ENCODE measurements at regions not wholly inside any gene's neighbourhood (a gene's known extent, or its start where the extent isn't known, plus 50 kb on each side); places are given as distances from the start of the nearest gene placed in this dataset.
"Not testable (repeated sequence)": the region's sequence is repeated elsewhere in the genome, so short reads cannot be mapped to it uniquely, and the experiment has no call there.

DNA sequence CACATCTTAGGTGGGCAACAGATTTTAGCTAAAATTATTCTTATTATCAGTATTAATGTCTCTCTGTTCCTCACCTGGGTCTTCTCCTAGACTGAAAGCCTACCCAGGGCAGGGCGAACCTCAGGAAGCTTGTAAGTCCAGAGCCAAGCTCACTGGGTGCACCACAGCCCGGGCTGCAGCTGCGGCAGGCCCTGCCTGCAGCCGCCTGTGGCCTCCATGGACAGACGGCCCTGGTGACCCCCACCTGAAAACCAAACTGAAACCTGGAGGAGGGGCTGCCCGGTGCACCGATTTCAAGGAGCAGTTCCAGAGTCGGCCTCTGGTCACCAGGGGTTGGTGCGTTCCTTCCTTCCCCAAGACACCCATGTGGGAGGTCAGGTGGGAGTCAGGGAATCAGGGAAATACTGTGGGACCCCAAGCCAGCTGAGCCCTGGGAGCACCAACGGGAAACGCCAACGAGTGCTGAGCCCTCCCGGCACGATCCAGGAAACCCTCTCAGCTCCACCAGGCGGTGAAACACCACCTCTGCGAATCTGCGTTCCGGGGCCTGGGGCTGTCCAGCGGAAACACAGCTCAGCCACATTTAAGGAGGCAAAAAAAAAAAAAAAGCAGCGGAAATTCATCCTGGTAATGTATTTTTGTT is 68.6 kb upstream of the PPP1R26 start:
- Histone ChIP-seq H3K9me3 (no peaks in the 10 kb centered on the region), H3K27me3 (peaks cover 0 to 13% of the 10 kb centered on the region in 2 donors), H3K4me3 (no peak overlapping the region), H3K36me3 (no peaks in the 10 kb centered on the region), H3K4me1 (no peaks in the 10 kb centered on the region), H3K27ac (no peak overlapping the region)
- DNase-seq (ENCODE audit: low spot score in 2 of 2), result no peak
- intact Hi-C loops (cut with DNase I; ENCODE audit: low total_unique reads), result loop anchor here (10.0 kb wide), 1 partner anchor 636 kb away; no protein-coding TSS in a partner anchor
- TF ChIP-seq POLR2AphosphoS5 (IDR thresholded peaks at IDR 0.05) (no peak), POLR2A (IDR thresholded peaks at IDR 0.05) (no peak)
- TF ChIP-seq, protein P1, sequence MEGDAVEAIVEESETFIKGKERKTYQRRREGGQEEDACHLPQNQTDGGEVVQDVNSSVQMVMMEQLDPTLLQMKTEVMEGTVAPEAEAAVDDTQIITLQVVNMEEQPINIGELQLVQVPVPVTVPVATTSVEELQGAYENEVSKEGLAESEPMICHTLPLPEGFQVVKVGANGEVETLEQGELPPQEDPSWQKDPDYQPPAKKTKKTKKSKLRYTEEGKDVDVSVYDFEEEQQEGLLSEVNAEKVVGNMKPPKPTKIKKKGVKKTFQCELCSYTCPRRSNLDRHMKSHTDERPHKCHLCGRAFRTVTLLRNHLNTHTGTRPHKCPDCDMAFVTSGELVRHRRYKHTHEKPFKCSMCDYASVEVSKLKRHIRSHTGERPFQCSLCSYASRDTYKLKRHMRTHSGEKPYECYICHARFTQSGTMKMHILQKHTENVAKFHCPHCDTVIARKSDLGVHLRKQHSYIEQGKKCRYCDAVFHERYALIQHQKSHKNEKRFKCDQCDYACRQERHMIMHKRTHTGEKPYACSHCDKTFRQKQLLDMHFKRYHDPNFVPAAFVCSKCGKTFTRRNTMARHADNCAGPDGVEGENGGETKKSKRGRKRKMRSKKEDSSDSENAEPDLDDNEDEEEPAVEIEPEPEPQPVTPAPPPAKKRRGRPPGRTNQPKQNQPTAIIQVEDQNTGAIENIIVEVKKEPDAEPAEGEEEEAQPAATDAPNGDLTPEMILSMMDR (IDR thresholded peaks at IDR 0.05), result no peak

DNA sequence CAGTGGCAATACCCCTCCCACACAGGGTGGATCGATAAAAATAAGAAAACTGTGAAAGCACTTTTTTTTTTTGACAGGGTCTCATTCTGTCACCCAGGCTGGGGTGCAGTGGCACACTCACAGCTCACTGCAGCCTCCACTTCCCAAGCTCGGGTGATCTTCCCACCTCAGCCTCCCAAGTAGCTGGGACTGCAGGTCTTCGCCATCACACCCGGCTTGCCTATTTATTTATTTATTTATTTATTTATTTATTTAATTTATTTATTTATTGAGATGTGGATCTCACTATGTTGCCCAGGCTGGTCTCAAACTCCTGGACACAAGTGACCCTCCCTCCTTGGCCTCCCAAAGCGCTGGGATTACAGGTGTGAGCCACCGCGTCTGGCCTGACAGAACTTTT is 68.0 kb upstream of the PPP1R26 start:
- not testable (repeated sequence) for H3K9me3 ChIP-seq; H3K36me3 ChIP-seq; DNase-seq (ENCODE audit: low spot score in 2 of 2); H3K4me3 ChIP-seq; H3K4me1 ChIP-seq; H3K27ac ChIP-seq
- intact Hi-C loops (cut with DNase I; ENCODE audit: low total_unique reads), result loop anchor here (10.0 kb wide), 1 partner anchor 637 kb away; no protein-coding TSS in a partner anchor
- H3K27me3 ChIP-seq, result peaks cover 0 to 13% of the 10 kb centered on the region in 2 donors

DNA sequence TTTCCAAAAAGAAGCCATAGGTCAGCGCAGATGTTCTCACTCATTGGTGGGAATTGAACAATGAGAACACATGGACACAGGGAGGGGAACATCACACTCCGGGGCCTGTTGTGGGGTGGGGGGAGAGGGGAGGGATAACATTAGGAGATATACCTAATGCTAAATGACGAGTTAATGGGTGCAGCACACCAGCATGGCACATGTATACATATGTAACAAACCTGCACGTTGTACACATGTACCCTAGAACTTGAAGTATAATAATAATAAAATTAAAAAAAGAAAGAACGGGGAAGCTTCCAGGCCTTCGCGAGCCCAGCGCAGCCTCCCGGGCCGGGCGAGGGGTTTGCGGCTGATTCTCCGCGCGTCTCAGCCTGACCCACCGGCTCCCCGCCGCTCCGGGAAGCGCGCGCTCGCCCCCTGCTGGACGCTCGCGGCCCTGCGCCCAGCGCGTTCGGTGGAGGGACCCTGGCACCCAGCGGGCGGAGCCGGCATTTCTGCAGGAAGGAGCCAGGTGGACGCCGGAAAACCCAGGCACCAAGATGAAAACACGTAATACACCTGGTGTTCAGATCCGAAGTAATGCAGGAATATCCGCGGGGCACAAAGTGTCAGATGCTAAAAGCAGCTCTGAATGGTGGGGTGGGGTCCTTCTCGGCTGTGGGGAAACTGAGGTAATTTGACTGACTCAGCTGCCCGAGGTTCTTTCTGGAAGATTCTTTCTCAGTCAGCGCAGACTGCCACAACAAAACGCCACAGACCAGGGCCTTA is 67.1 kb upstream of the PPP1R26 start:
- H3K4me3 ChIP-seq, result not testable (repeated sequence)
- peak in 1 of 3 donors; percentile 29 for TF ChIP-seq POLR2AphosphoS5 (IDR thresholded peaks at IDR 0.05)
- TF ChIP-seq, protein P1 (IDR thresholded peaks at IDR 0.05), result peak; percentile 98 to 100 (median 99)

DNA sequence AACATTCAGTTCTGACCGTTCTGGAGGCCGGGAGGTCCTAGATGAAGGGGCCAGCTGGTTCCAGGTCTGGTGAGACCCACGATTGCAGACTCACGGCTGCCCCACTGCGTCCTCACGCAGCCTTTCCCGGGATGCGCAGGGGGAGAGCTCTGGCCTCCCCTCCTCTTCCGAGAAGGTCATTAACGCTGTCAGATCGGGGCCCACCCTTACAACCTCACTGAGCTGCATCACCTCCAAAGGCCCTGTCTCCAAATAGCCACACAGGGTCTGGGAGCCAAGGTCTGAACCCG is 66.6 kb upstream of the PPP1R26 start:
- H3K36me3 ChIP-seq, result no peaks in the 10 kb centered on the region
- intact Hi-C loops (cut with DNase I; ENCODE audit: low total_unique reads), result loop anchor here (10.0 kb wide), 1 partner anchor 638 kb away; no protein-coding TSS in a partner anchor
- H3K27ac ChIP-seq, result no peak overlapping the region
- TF ChIP-seq, protein P1 (IDR thresholded peaks at IDR 0.05), result no peak
- TF ChIP-seq POLR2A (IDR thresholded peaks at IDR 0.05), result no peak
- no peak for TF ChIP-seq POLR2AphosphoS5 (IDR thresholded peaks at IDR 0.05)
- DNase-seq (ENCODE audit: low spot score in 2 of 2), result no peak
- peaks cover 0 to 13% of the 10 kb centered on the region in 2 donors for H3K27me3 ChIP-seq
- no peaks in the 10 kb centered on the region for H3K4me1 ChIP-seq
- no peak overlapping the region for H3K4me3 ChIP-seq
- no peaks in the 10 kb centered on the region for H3K9me3 ChIP-seq

More for the DNA sequence above, 67.1 kb upstream of the PPP1R26 start:
- intact Hi-C loops (cut with DNase I; ENCODE audit: low total_unique reads), result loop anchor here (10.0 kb wide), 1 partner anchor 638 kb away; no protein-coding TSS in a partner anchor
- H3K27me3 ChIP-seq, result peaks cover 0 to 13% of the 10 kb centered on the region in 2 donors
- peak; percentile 43 to 71 for DNase-seq (ENCODE audit: low spot score in 2 of 2)
- H3K9me3 ChIP-seq, H3K4me1 ChIP-seq, H3K27ac ChIP-seq, H3K36me3 ChIP-seq: not testable (repeated sequence)

DNA sequence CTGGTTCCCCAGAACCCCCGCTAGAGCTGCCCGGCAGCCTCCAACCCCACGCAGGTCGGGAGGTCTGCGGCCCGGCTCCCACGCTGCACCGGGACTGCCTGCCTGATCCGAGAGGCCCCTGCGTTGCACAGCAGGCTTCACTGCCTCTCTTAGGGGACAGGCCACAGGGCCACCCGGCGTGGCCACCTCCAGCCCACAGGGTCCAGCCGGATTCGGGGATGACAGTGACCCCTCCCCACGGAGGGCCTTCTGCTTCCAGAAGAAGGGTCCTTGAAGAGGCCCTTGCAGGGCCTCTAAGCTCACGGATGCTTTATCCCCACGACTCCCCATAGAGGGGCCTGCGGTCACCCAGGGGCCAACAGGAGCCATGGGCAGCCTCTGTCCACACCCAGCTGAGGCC is 66.1 kb upstream of the PPP1R26 start:
- peak in 1 of 2 donors; percentile 38 for DNase-seq (ENCODE audit: low spot score in 2 of 2)
- Histone ChIP-seq H3K27me3 (peaks cover 0 to 13% of the 10 kb centered on the region in 2 donors), H3K36me3 (no peaks in the 10 kb centered on the region), H3K4me1 (no peaks in the 10 kb centered on the region), H3K27ac (no peak overlapping the region), H3K4me3 (no peak overlapping the region), H3K9me3 (no peaks in the 10 kb centered on the region)
- TF ChIP-seq POLR2A (IDR thresholded peaks at IDR 0.05) (no peak), POLR2AphosphoS5 (IDR thresholded peaks at IDR 0.05) (no peak)
- TF ChIP-seq, protein P1 (IDR thresholded peaks at IDR 0.05), result no peak
- intact Hi-C loops (cut with DNase I; ENCODE audit: low total_unique reads), result loop anchor here (10.0 kb wide), 1 partner anchor 639 kb away; no protein-coding TSS in a partner anchor

Measured in breast epithelium (tissue), 4 donors.